Frontal cortex (tissue), 3 donors: ENCODE measurements at regions not wholly inside any gene's neighbourhood (a gene's known extent, or its start where the extent isn't known, plus 50 kb on each side); places are given as distances from the start of the nearest gene placed in this dataset.
"Not testable (repeated sequence)": the region's sequence is repeated elsewhere in the genome, so short reads cannot be mapped to it uniquely, and the experiment has no call there.

Source experiments
- DNase-seq, 2 donors: peaks; one replicate each; pipeline ENCODE4 v3.0.0; 2012; ENCODE audit warnings: low spot score in 2 of 2
- FAIRE-seq: peaks from 2 replicates; lab custom pipeline; 2012; peaks lifted over from hg19 to GRCh38; lab: Jason Lieb, UNC
- donor health status: control.
- donor health status: control.
- donor health status: control.

GRCh38 chr13:44688652-44689051 is 112.5 kb upstream of the TSC22D1 start:
- FAIRE-seq (no peak), DNase-seq (no peak)

GRCh38 chr13:44686531-44686934 is 110.4 kb upstream of the TSC22D1 start:
- DNase-seq (no peak), FAIRE-seq (no peak)

- FAIRE-seq (no peak), DNase-seq (no peak)
These were observed 109.5 kb upstream of the TSC22D1 start for GRCh38 chr13:44685641-44686040.

- FAIRE-seq, DNase-seq: not testable (repeated sequence)
These were observed 106.3 kb upstream of the TSC22D1 start for GRCh38 chr13:44682416-44682815.

GRCh38 chr13:44680746-44681355 is 104.7 kb upstream of the TSC22D1 start:
- DNase-seq (no peak), FAIRE-seq (no peak)

GRCh38 chr13:44679597-44679996 is 103.5 kb upstream of the TSC22D1 start:
- no peak for FAIRE-seq
- no peak for DNase-seq

GRCh38 chr13:44678197-44678596 is 102.1 kb upstream of the TSC22D1 start:
- no peak for DNase-seq
- no peak for FAIRE-seq

GRCh38 chr13:44676534-44676933 is 100.4 kb upstream of the TSC22D1 start:
- FAIRE-seq (no peak), DNase-seq (no peak)

- DNase-seq (no peak), FAIRE-seq (no peak)
These were observed 93.4 kb upstream of the TSC22D1 start for GRCh38 chr13:44669534-44669933.

- FAIRE-seq: no peak
These were observed 92.6 kb upstream of the TSC22D1 start for GRCh38 chr13:44668688-44669087.

GRCh38 chr13:44667943-44668342 is 91.8 kb upstream of the TSC22D1 start:
- no peak for DNase-seq
- FAIRE-seq: no peak

More at GRCh38 chr13:44668688-44669087, 92.6 kb upstream of the TSC22D1 start:
- no peak for DNase-seq

- not testable (repeated sequence) for DNase-seq, FAIRE-seq
These were observed 90.4 kb upstream of the TSC22D1 start for GRCh38 chr13:44666538-44666937.

- DNase-seq (no peak), FAIRE-seq (no peak)
These were observed 88.2 kb upstream of the TSC22D1 start for GRCh38 chr13:44664308-44664707.

- no peak for DNase-seq
- no peak for FAIRE-seq
These were observed 86.4 kb upstream of the TSC22D1 start for GRCh38 chr13:44662515-44662914.

GRCh38 chr13:44661936-44662335 is 85.8 kb upstream of the TSC22D1 start:
- FAIRE-seq (no peak), DNase-seq (no peak)

- no peak for FAIRE-seq
These were observed 83.9 kb upstream of the TSC22D1 start for GRCh38 chr13:44660050-44660449.

GRCh38 chr13:44652962-44653660 is 77.0 kb upstream of the TSC22D1 start:
- no peak for DNase-seq

More at GRCh38 chr13:44660050-44660449, 83.9 kb upstream of the TSC22D1 start:
- DNase-seq: no peak

GRCh38 chr13:44652168-44652567 is 76.0 kb upstream of the TSC22D1 start:
- no peak for DNase-seq

More at GRCh38 chr13:44652962-44653660, 77.0 kb upstream of the TSC22D1 start:
- no peak for FAIRE-seq

GRCh38 chr13:44651724-44652123 is 75.6 kb upstream of the TSC22D1 start:
- no peak for FAIRE-seq

More at GRCh38 chr13:44652168-44652567, 76.0 kb upstream of the TSC22D1 start:
- no peak for FAIRE-seq

GRCh38 chr13:44651209-44651608 is 75.1 kb upstream of the TSC22D1 start:
- DNase-seq: no peak
- FAIRE-seq: no peak

More at GRCh38 chr13:44651724-44652123, 75.6 kb upstream of the TSC22D1 start:
- DNase-seq: no peak

GRCh38 chr13:44649834-44650233 is 73.7 kb upstream of the TSC22D1 start:
- no peak for FAIRE-seq

GRCh38 chr13:44649104-44649428 is 72.9 kb upstream of the TSC22D1 start:
- FAIRE-seq (no peak), DNase-seq (no peak)

More at GRCh38 chr13:44649834-44650233, 73.7 kb upstream of the TSC22D1 start:
- no peak for DNase-seq
